H9 (cell line): ENCODE measurements at regions not wholly inside any gene's neighbourhood (a gene's known extent, or its start where the extent isn't known, plus 50 kb on each side); places are given as distances from the start of the nearest gene placed in this dataset.

Source experiments
- DNase-seq: peaks from one replicate; pipeline ENCODE4 v3.0.0-alpha.2; 2017
- H2AFZ ChIP-seq: one replicate; pipeline ENCODE4 v1.6.1; 2013; ENCODE audit warnings: mild to moderate bottlenecking, low read length, control low read depth, moderate library complexity
- H2AK5ac ChIP-seq: 2 replicates; pipeline ENCODE4 v1.6.1; 2013; ENCODE audit warnings: low read length, control low read depth, mixed read lengths; ENCODE audit not compliant: insufficient read length
- H2BK120ac ChIP-seq: one replicate; pipeline ENCODE4 v1.6.1; 2013; ENCODE audit warnings: low read depth, mild to moderate bottlenecking, low read length, control low read depth, inconsistent platforms; ENCODE audit not compliant: poor library complexity, severe bottlenecking
- H2BK12ac ChIP-seq: 2 replicates; pipeline ENCODE4 v1.6.1; 2013; ENCODE audit warnings: low read length, control low read depth, mixed read lengths, low read depth; ENCODE audit not compliant: insufficient read length
- H2BK15ac ChIP-seq: 2 replicates; pipeline ENCODE4 v1.6.1; 2013; ENCODE audit warnings: low read depth, low read length, control low read depth
- H2BK20ac ChIP-seq: one replicate; pipeline ENCODE4 v1.6.1; 2013; ENCODE audit warnings: low read depth, mild to moderate bottlenecking, low read length, control low read depth, inconsistent platforms; ENCODE audit not compliant: poor library complexity, severe bottlenecking
- H2BK5ac ChIP-seq: 2 replicates; pipeline ENCODE4 v1.6.1; 2013; ENCODE audit warnings: low read length, control low read depth, mixed read lengths; ENCODE audit not compliant: insufficient read length
- H3K14ac ChIP-seq: 2 replicates; pipeline ENCODE4 v1.6.1; 2013; ENCODE audit warnings: low read length, control low read depth; ENCODE audit not compliant: insufficient read depth
- H3K18ac ChIP-seq: 2 replicates; pipeline ENCODE4 v1.6.1; 2013; ENCODE audit warnings: low read depth, mild to moderate bottlenecking, mixed read lengths, low read length, control low read depth; ENCODE audit not compliant: insufficient read length
- H3K23ac ChIP-seq: 2 replicates; pipeline ENCODE4 v1.6.1; 2013; ENCODE audit warnings: low read length, control low read depth, mixed read lengths, low read depth; ENCODE audit not compliant: insufficient read length
- H3K23me2 ChIP-seq: 2 replicates; pipeline ENCODE4 v1.6.1; 2013; ENCODE audit warnings: low read depth, mild to moderate bottlenecking, mixed read lengths, low read length, control low read depth; ENCODE audit not compliant: insufficient read length, poor library complexity, severe bottlenecking
- H3K27ac ChIP-seq: 2 replicates; pipeline ENCODE4 v1.5.1; 2013; ENCODE audit warnings: low read length, control low read depth, mixed read lengths, low read depth; ENCODE audit not compliant: insufficient read length
- H3K27me3 ChIP-seq: 2 replicates; pipeline ENCODE4 v1.6.1; 2013; ENCODE audit warnings: low read length, control low read depth, inconsistent platforms; ENCODE audit not compliant: insufficient read depth
- H3K4ac ChIP-seq: 2 replicates; pipeline ENCODE4 v1.6.1; 2013; ENCODE audit warnings: low read depth, mild to moderate bottlenecking, control low read depth, inconsistent platforms, low read length, moderate library complexity
- H3K4me1 ChIP-seq: 2 replicates; pipeline ENCODE4 v1.6.1; 2013; ENCODE audit warnings: low read length, control low read depth, inconsistent platforms; ENCODE audit not compliant: insufficient read depth
- H3K4me2 ChIP-seq: 2 replicates; pipeline ENCODE4 v1.6.1; 2013; ENCODE audit warnings: low read length, control low read depth, mixed read lengths; ENCODE audit not compliant: insufficient read length, insufficient read depth
- H3K56ac ChIP-seq: 2 replicates; pipeline ENCODE4 v1.6.1; 2013; ENCODE audit warnings: low read depth, mild to moderate bottlenecking, mixed read lengths, low read length, control low read depth; ENCODE audit not compliant: insufficient read length
- H3K79me1 ChIP-seq: 2 replicates; pipeline ENCODE4 v1.6.1; 2013; ENCODE audit warnings: low read depth, mild to moderate bottlenecking, moderate library complexity, low read length, control low read depth, inconsistent platforms; ENCODE audit not compliant: insufficient read depth, poor library complexity, severe bottlenecking
- H3K79me2 ChIP-seq: 2 replicates; pipeline ENCODE4 v1.6.1; 2013; ENCODE audit warnings: low read length, control low read depth, inconsistent platforms; ENCODE audit not compliant: insufficient read depth
- H3K9ac ChIP-seq: 2 replicates; pipeline ENCODE4 v1.6.1; 2013; ENCODE audit warnings: low read length, control low read depth, mixed read lengths; ENCODE audit not compliant: insufficient read length; ENCODE audit errors: extremely low read depth
- H3K9me3 ChIP-seq: one replicate; pipeline ENCODE4 v1.6.1; 2013; ENCODE audit warnings: low read depth, low read length, inconsistent platforms; ENCODE audit not compliant: control insufficient read depth
- H3T11ph ChIP-seq: one replicate; pipeline ENCODE4 v1.6.1; 2013; ENCODE audit warnings: mild to moderate bottlenecking, low read length, control low read depth, inconsistent platforms
- H4K20me1 ChIP-seq: one replicate; pipeline ENCODE4 v1.6.1; 2013; ENCODE audit not compliant: control insufficient read depth, insufficient read length, insufficient read depth
- H4K5ac ChIP-seq: 2 replicates; pipeline ENCODE4 v1.6.1; 2013; ENCODE audit warnings: low read depth, mild to moderate bottlenecking, mixed read lengths, low read length, control low read depth; ENCODE audit not compliant: insufficient read length
- H4K8ac ChIP-seq: replicated peaks from 2 replicates; pipeline ENCODE4 v1.6.1; 2013; ENCODE audit warnings: low read length, control low read depth, mixed read lengths, low read depth; ENCODE audit not compliant: insufficient read length
- H4K91ac ChIP-seq: 2 replicates; pipeline ENCODE4 v1.6.1; 2013; ENCODE audit warnings: low read depth, mild to moderate bottlenecking, moderate library complexity, mixed read lengths, low read length, control low read depth; ENCODE audit not compliant: insufficient read length
- H3K27ac Mint-ChIP-seq, 3 experiments: 2 replicates in 2 of 3; 3 replicates in 1 of 3; pipeline ENCODE4 v1.8.0; 2020 to 2021; ENCODE audit warnings: mixed read lengths in 3 of 3, mild to moderate bottlenecking in 1 of 3, moderate library complexity in 1 of 3
- H3K27me3 Mint-ChIP-seq: 2 replicates; pipeline ENCODE4 v1.8.0; 2021; ENCODE audit warnings: low read depth, mild to moderate bottlenecking, moderate library complexity, mixed read lengths
- H3K36me3 Mint-ChIP-seq, 3 experiments: 2 replicates in 2 of 3; 3 replicates in 1 of 3; pipeline ENCODE4 v1.8.0; 2020 to 2021; ENCODE audit warnings: low read depth in 3 of 3, mixed read lengths in 3 of 3; ENCODE audit not compliant: insufficient read depth in 1 of 3
- H3K4me1 Mint-ChIP-seq, 2 experiments: 2 replicates each; pipeline ENCODE4 v1.8.0; 2020; ENCODE audit warnings: mixed read lengths in 2 of 2
- H3K4me3 Mint-ChIP-seq, 2 experiments: 2 replicates in 1 of 2; 3 replicates in 1 of 2; pipeline ENCODE4 v1.8.0; 2020 to 2021; ENCODE audit warnings: mild to moderate bottlenecking in 2 of 2, mixed read lengths in 2 of 2, moderate library complexity in 1 of 2
- H3K9me3 Mint-ChIP-seq, 2 experiments: 2 replicates in 1 of 2; 3 replicates in 1 of 2; pipeline ENCODE4 v1.8.0; 2020; ENCODE audit warnings: mild to moderate bottlenecking in 2 of 2, mixed read lengths in 2 of 2, moderate library complexity in 1 of 2
- CTCF ChIP-seq: fragments of 200-600 bp; sonication (generic); conservative IDR thresholded peaks from 3 replicates; pipeline ENCODE4 v1.8.0; 2021; ENCODE audit warnings: antibody characterized with exemption, mild to moderate bottlenecking
- WGBS: extraction: QIAGEN DNeasy Blood & Tissue Kit; methylation state at CpG from one replicate; pipeline ENCODE4 v1.1.7; 2013; ENCODE audit warnings: missing lambda C conversion rate, low lambda C conversion rate, mixed read lengths; ENCODE audit not compliant: insufficient read length; ENCODE audit errors: extremely low coverage; 5-methylcytosine and 5-hydroxymethylcytosine counted together

- H3K18ac ChIP-seq, result no peak overlapping the region
- no peak overlapping the region for H4K8ac ChIP-seq
- H3K4me1 ChIP-seq, result no peaks in the 10 kb centered on the region
- H3K56ac ChIP-seq, result no peak overlapping the region
- H2AK5ac ChIP-seq, result no peak overlapping the region
- H3K23me2 ChIP-seq, result no peaks in the 10 kb centered on the region
- Mint-ChIP-seq H3K4me1 (peaks cover 20 to 23% of the 10 kb centered on the region in 2 experiments), H3K4me3 (no peak overlapping the region), H3K9me3 (peaks cover 6 to 10% of the 10 kb centered on the region in 2 experiments; a peak in 3 of 5 replicates), H3K36me3 (peaks cover 0 to 10% (median 4%) of the 10 kb centered on the region in 3 experiments; a peak in 4 of 7 replicates), H3K27ac (no peak overlapping the region; a peak in 1 of 7 replicates), H3K27me3 (peaks cover 18% of the 10 kb centered on the region)
- no peak overlapping the region for H3K27ac ChIP-seq
- no peak overlapping the region for H3T11ph ChIP-seq
- no peak overlapping the region for H2BK15ac ChIP-seq
- no peak for DNase-seq
- H4K5ac ChIP-seq, result no peak overlapping the region
- H3K14ac ChIP-seq, result no peak overlapping the region
- no peaks in the 10 kb centered on the region; the same call in 1 of the 2 replicates for H3K79me2 ChIP-seq
- H3K9ac ChIP-seq, result no peak overlapping the region
- no peaks in the 10 kb centered on the region for H4K20me1 ChIP-seq
- TF ChIP-seq CTCF, result no peak
- no CpG with 5 or more reads among the region's 4 CpGs for WGBS
- no peak overlapping the region for H2BK20ac ChIP-seq
- no peak overlapping the region for H2BK5ac ChIP-seq
- H2BK120ac ChIP-seq, result no peak overlapping the region
- H3K4me2 ChIP-seq, result no peak overlapping the region
- no peaks in the 10 kb centered on the region for H3K79me1 ChIP-seq
- H3K27me3 ChIP-seq, result no peaks in the 10 kb centered on the region
- H3K23ac ChIP-seq, result no peak overlapping the region
- no peak overlapping the region for H3K4ac ChIP-seq
- H2BK12ac ChIP-seq, result no peak overlapping the region
- no peak overlapping the region for H4K91ac ChIP-seq
- H3K9me3 ChIP-seq, result no peaks in the 10 kb centered on the region
- H2AFZ ChIP-seq, result no peak overlapping the region
Observed at GRCh38 chr17:74059479-74060240, 143.8 kb upstream of the RPL38 start.
